Skin epidermis (tissue), 12 donors: ENCODE measurements at regions not wholly inside any gene's neighbourhood (a gene's known extent, or its start where the extent isn't known, plus 50 kb on each side); places are given as distances from the start of the nearest gene placed in this dataset.
"Not testable (repeated sequence)": the region's sequence is repeated elsewhere in the genome, so short reads cannot be mapped to it uniquely, and the experiment has no call there.

Source experiments
- H3K27ac ChIP-seq, 21 experiments: fragments of 200-600 bp; sonication (generic) in 11 of 21; one replicate each; pipeline ENCODE4 v1.5.0; 2020; ENCODE audit warnings: mild to moderate bottlenecking in 3 of 21, inconsistent platforms in 2 of 21, moderate library complexity in 2 of 21
- H3K4me3 ChIP-seq, 7 experiments: fragments of 200-600 bp; sonication (generic) in 2 of 7; one replicate each; pipeline ENCODE4 v1.5.0; 2020; ENCODE audit warnings: inconsistent platforms in 2 of 7, mild to moderate bottlenecking in 2 of 7, moderate library complexity in 1 of 7

DNA sequence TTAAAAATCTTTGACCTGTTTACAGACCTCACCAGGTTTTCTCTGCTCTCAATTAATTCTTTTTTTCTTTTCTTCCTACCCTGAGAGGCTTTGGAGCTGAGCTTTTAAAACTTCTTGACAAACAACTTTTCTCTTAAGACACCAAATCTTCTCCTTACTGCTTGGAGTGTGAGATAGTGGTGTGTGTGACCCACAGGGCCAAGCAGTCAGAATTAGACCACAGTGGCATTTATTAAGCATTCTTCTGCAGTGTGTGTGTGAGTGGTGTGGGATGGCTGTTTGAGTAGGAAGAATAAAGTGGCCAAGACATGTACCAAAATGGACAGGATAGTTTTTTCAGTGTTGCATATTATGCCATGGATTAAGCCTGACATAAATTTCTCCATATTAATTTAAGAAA, 665.1 kb downstream of the RAPGEF2 start:
- H3K27ac ChIP-seq = no peak overlapping the region
- no peak overlapping the region for H3K4me3 ChIP-seq

DNA sequence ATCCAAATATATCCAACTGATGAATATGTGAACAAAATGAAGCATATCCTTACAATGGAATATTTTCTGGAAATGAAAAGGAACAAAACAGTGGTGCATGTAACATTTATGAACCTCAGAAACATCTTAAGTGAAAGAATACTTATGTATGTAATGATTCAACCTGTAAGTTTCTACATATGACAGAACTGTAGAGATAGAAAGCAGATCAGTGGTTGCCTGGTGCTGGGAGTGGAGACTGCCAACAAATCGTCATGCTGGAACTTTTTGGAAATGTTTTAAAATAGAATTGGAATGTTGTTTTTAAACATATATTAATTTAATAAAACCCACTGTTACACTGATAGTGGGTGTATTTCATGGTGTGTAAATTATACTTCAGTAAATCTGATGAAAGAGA, 667.5 kb downstream of the RAPGEF2 start:
- no peak overlapping the region for H3K27ac ChIP-seq
- no peak overlapping the region for H3K4me3 ChIP-seq

DNA sequence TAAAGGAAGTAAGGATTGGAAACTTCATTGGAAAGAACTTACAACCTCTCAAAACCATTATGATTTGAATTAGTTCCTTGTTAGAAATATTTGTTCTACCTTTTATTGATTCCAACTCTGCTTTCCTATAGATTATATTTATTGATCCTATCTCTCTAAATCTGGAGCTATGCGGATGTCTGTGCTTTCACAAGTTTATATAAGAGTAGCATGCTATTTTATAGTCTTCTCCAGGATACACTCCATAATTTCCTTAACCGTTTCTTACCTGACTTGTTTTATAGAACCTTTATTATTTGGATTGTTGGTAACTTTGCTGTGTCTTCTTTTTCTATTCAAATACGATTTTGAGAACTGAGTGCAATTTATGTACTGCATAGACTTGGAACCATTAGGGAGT, 668.1 kb downstream of the RAPGEF2 start:
- Histone ChIP-seq H3K27ac (no peak overlapping the region), H3K4me3 (no peak overlapping the region)

DNA sequence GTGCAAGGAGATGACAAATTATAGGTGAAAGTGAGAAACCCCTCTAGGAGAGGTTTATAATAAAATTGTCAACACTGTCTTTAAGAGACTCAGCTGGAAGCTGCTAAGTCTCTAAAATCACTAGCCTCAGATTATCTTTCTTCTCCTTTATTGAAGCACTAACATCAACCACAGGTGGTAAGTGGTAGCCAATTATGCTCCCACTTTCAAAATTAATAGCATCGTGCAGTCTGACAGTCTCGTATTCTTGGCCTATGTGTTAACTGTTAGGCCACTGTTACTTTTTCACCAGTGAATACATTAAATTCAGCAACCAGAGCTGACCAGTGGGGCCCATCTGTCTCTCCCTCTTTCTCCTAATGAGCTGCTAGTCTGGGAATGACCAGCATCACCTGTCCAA, 674.1 kb downstream of the RAPGEF2 start:
- no peak overlapping the region for H3K4me3 ChIP-seq
- no peak overlapping the region for H3K27ac ChIP-seq

DNA sequence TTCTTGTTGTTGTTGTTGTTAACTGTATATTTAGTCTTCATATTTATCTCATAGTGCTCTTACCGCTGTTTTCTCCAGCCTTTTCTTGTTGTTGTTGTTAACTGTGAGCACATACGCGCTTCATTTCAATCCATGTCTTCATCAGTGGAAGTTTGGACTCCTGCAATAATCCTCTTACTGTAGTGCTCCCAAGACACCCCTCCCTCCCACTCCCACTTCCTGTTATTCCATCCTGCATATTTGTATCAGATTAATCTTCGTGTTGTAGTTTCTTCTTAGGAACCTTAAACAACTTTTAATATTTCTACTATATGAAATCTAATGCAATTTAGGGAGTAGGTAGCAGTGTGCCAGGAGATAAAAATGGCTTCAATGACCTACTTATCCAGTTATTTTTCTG, 674.8 kb downstream of the RAPGEF2 start:
- Histone ChIP-seq H3K4me3 (no peak overlapping the region), H3K27ac (no peak overlapping the region)

DNA sequence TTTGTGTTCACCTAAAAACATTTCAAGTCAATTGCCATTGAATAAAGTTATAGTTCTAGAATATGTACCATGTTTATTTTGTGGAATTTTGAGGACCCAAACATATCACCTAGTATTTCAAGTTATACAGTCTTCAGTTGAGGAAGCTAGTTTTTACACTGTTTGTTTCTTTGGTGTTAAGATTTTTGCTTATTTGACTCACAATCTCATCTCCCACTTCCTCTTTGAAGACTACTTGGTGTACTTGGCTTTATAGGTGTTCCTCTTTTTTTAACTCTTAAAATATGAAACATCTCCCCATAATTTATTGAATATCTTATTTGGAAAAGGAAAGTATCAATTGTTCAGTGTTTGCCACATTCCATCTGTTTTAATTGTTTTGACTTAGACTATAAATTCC, 675.4 kb downstream of the RAPGEF2 start:
- Histone ChIP-seq H3K4me3 (no peak overlapping the region), H3K27ac (no peak overlapping the region)

DNA sequence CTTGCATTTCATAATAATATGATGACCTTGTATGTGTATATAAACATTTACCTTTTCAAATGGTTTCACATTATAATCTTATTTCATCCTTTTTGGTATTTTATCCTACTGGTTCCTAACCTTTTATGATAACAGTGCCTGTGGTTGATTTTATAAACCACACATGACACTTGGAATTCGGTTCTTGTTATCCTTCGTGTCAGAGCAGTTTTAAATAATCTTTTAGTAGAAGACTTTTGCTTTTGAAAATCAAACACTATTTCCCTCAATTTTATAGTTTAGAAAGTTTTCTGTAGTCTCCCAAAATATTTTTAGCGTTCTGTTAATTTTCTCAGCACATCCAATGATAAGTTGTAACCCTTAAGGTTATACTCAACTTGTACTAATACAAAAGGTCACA, 676.8 kb downstream of the RAPGEF2 start:
- Histone ChIP-seq H3K27ac (no peak overlapping the region), H3K4me3 (no peak overlapping the region)

DNA sequence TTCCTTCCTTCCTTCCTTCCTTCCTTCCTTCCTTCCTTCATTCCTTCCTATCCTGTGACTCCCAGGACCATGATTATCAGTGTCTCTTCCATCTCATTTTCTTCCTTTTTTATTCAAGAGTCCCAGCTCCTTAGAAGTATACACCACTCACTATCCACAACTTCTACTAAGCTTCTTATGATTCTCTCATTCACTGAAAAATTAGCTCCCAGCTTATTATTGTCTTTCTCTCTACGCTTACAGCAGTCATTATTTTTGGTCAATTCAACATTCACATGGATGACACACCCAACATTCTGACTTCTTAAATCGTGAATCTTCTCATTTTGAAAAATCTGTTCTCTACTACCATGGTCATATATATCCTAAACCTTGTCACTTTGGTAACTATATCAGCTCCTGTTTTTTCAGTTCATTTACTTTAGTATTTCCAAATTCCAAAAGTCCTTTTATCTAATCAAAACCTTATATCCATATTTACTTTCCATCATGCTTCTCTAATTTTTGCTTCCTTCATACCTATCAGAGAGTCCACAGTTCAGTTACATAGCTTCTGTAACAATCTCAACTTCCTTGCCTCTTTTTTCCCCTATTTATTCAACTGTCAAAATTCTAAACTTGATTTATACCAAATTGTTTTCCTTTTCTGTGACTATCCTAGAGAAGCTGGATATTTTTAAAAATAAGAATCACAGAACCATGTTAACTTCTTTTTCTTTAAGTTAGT, 677.5 kb downstream of the RAPGEF2 start:
- Histone ChIP-seq H3K27ac (no peak overlapping the region), H3K4me3 (no peak overlapping the region)

DNA sequence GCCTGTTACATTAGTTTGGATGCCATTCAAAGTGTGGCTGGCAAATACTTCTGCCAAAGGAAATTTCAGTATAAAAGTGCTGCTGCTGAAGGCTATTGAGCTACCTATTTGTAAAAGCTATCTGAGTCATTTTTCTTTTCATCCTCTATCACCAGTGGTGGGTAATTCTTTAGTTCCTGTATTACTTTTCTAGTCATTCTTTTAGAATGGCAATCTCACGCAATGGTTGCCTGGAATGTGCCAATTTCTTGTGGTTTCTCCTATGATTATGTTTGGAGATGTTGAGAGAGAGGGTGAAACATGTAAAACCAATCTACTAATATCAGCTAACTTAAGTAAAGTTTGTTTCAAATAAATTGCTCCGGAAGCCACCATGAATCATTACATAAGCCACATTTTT, 685.0 kb downstream of the RAPGEF2 start:
- no peak overlapping the region for H3K4me3 ChIP-seq
- H3K27ac ChIP-seq = no peak overlapping the region

DNA sequence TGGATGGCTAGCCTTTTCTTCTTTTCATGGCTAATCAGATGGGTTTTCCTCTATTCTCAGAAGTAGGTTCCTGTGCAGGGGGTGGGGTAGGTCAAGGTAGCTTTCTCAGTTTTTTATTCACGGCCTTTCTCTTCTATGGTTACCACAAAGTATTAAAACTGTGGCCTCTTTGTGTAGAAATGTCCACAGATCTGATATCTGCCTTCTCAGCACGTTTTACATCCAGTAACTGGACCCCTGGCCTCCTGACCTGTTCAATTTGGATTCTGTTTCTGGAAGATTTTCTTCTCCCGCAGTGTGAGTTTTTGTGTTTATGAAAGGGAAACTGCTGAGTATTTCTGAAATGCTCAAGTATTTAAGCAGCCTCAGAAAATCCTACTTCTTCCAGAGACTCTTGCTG, 688.5 kb downstream of the RAPGEF2 start:
- H3K4me3 ChIP-seq = no peak overlapping the region
- H3K27ac ChIP-seq = no peak overlapping the region

DNA sequence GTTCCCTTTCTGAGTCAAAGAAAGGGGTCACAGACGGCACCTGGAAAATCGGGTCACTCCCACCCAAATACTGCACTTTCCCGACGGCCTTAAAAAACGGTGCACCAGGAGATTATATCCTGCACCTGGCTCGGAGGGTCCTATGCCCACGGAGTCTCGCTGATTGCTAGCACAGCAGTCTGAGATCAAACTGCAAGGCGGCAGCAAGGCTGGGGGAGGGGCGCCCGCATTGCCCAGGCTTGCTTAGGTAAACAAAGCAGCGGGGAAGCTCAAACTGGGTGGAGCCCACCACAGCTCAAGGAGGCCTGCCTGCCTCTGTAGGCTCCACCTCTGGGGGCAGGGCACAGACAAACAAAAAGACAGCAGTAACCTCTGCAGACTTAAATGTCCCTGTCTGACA, 701.7 kb downstream of the RAPGEF2 start:
- H3K27ac ChIP-seq, H3K4me3 ChIP-seq: not testable (repeated sequence)

DNA sequence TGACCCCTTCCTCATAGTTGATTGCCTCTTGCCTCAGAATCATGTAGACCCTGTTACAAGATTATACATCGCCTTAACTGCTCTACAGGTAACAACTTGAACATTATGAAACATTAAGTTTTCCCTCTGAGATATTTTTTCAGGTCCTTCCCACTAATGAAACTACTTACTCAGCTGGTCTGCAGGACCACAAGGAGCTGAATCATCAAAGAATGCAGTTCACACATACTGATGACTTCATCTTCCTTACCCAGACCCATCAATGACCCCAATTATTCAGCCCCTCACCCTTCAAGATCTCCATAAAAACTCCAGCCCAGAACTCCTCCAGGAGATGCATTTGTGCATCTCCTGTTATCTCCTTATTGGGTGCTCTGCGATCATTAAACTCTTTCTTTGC, 720.9 kb downstream of the RAPGEF2 start:
- Histone ChIP-seq H3K4me3 (no peak overlapping the region), H3K27ac (no peak overlapping the region)

DNA sequence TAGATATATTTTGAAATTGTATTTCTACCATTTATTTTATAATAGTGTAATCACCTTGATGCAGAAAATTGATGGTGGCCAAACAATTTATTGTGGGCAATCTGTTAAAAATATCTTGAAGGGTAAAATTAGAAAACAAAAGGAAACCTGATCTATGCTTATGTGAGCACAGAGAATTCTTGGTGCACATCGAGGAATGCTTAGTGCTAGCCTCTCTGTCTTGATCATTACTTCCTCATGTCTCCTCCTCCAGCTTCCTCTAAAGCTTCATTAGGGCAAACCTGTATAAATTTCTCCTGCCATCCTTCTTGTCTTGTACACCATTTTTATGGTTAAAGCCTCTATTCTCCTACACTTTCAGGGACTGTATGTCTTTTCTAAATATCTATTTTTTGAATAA, 725.8 kb downstream of the RAPGEF2 start:
- H3K4me3 ChIP-seq = no peak overlapping the region
- no peak overlapping the region for H3K27ac ChIP-seq

DNA sequence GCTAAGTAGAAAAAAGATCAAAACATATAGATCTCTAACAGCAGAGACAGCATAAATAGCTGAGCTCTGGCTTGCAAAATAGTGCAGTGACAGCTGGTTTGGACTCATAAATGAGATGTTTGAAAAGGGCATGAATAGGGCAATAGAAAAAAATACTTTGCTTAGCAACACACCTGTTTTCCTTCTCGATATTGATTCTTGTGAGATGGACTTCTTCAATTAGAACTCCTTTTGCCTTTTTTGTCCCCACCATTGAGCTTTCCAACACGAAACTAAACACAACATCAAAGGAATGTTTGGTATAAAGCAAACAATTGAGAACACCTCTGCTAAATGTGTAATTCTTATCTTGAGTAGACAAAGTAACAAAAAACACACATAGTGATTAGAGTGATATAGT, 726.3 kb downstream of the RAPGEF2 start:
- Histone ChIP-seq H3K27ac (no peak overlapping the region), H3K4me3 (no peak overlapping the region)

DNA sequence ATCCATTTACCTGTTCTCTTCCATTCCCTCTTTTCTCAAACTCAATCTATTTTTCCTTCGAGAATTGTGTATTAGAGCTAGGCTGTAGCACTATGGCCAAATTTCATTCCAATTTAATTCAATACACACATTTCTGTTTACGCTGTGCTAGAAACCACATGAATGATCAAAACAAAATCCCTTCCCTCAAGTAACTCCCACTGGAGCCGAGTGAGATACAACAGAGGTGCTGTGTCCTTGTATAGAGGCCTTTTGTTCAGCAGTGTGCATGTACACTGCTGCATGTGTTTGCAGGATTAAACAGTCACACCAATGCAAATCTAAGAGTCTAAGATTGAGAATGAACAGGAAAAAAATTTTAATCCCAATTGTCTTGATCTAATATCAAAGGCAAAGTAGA, 734.2 kb downstream of the RAPGEF2 start:
- Histone ChIP-seq H3K27ac (no peak overlapping the region), H3K4me3 (no peak overlapping the region)

DNA sequence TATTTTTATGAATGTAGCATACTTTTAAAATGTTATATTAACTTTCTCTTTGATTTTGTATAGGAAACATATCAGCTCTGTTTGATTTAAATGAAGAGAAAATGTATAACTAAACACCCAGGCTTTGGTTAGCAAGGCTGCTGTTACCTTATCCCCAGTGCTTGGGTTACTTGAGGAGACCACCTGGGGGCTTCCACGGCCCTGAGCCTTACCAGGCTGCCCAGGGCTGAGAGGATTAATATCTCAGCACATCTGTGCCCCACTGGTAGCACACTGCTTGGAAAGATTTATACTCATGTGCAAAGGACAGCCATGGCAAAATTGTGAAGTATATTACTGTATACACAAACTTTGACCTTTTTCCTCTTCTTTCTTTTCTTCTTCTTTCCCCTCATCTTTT, 752.9 kb downstream of the RAPGEF2 start:
- H3K4me3 ChIP-seq = no peak overlapping the region

DNA sequence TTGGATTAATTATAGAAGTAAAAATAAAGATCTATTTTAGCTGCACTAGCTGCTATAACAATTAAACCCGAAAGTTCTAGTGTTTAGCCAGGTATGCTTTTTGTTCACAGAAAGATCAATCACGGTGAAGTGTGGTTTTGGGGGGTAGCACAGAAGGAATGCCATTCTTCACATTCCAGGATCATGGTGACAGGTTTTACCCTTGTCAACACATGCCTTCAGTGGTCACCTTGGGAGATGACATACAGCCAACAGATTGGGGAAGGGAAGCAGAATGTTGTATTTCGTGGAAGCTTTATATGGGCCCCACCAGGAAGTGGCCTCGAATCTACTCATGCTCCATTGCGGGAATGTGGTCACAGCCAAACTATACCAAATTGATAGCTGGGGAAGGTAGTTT, 753.6 kb downstream of the RAPGEF2 start:
- Histone ChIP-seq H3K4me3 (no peak overlapping the region), H3K27ac (no peak overlapping the region)

More for the DNA sequence above, 752.9 kb downstream of the RAPGEF2 start:
- H3K27ac ChIP-seq = no peak overlapping the region

DNA sequence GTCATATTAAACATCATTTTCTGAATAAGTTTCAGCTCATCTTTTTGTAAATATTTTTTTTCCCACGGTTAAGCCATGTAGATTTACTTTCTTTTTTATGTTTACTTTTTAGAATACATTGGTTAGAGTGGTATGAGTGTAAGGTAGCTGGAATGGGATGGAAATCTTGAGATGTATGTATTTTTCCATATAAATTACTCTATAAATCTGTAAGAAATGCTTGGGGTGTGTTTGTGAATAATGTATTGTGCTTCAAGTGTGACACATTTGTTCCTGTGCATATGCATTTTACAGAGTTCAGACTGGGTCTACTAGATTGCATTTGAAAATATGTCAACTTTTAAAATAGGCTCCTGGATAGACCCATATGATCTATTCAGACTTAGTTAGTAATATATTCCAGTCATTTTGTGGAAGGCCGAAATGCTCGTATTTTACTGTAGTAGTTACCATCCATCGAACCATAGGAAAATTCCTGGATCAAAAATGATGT, 756.8 kb downstream of the RAPGEF2 start:
- H3K4me3 ChIP-seq = no peak overlapping the region
- H3K27ac ChIP-seq = no peak overlapping the region

DNA sequence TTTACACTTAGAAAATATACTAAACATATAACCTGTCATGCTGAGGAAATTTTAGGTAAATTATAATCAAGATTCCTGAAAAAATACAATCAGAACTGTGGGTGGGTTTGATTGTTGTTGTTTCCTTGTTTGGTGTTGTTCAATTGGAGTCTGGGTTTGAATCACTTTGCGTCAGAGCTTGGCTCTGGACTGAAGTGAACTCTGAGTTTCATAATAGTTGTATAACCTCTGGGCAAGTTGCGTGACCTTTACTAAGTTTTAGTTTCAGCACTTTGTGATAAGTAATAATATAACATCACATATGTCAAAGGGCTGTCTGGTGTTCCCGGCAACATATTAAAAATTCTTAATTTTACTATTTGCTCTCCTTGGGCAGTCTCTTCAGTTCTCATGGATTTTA, 758.1 kb downstream of the RAPGEF2 start:
- H3K27ac ChIP-seq = no peak overlapping the region
- no peak overlapping the region for H3K4me3 ChIP-seq

DNA sequence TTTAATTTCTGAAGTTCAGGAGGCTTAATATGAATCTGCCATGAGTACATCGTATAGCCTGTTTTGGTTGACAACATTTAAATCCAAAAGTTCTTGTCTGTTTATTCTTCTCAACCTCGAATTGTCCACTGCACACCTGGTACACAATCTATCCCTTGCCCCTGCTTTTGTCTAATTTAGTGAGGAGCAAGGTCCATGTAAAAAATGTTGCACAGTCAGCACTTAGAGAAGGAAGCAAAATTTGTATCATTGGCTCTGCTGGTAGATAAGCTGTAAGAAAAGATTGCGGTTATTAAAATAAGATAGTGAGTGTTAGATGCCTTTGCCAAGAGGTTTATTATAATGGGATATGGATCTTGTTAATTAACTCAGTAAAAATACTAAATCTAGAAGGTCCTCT, 761.5 kb downstream of the RAPGEF2 start:
- Histone ChIP-seq H3K4me3 (no peak overlapping the region), H3K27ac (no peak overlapping the region)

DNA sequence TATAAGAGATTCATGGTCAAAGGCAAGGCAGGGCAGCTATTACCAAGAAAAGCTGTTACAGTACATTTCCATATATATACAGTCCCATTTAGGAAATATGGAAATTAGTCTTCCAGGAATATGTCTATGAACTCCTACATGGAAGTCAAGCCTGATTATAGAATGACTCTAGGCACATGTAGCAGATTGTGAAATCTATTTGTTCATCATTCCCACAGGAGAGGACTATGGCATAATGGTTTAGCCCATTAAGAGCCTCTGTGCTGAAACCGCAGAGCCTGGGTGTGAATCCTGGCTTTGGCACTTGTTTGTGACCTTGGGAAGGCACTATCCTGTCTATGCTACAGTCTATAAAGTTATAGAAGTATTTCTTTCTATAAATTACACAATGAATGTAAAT, 764.8 kb downstream of the RAPGEF2 start:
- no peak overlapping the region for H3K4me3 ChIP-seq
- no peak overlapping the region for H3K27ac ChIP-seq

DNA sequence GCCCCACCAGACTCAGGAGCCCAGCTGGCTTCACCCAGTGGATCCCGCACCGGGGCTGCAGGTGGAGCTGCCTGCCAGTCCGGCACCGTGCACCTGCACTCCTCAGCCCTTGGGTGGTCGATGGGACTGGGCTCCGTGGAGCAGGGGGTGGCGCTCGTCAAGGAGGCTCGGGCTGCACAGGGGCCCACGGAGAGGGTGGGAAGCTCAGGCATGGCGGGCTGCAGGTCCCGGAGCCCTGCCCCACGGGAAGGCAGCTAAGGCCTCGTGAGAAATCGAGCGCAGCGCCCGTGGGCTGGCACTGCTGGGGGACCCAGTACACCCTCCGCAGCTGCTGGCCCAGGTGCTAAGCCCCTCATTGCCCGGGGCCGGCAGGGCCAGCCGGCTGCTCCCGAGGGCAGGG, 766.1 kb downstream of the RAPGEF2 start:
- H3K4me3 ChIP-seq, H3K27ac ChIP-seq: not testable (repeated sequence)
